Fibroblast of skin of abdomen (primary cell): ENCODE measurements at regions not wholly inside any gene's neighbourhood (a gene's known extent, or its start where the extent isn't known, plus 50 kb on each side); places are given as distances from the start of the nearest gene placed in this dataset.
"Not testable (repeated sequence)": the region's sequence is repeated elsewhere in the genome, so short reads cannot be mapped to it uniquely, and the experiment has no call there.

ENCODE experiments used
- DNase-seq: peaks from one replicate; pipeline ENCODE4 v3.0.0-alpha.2; 2013

- DNase-seq = no peak
Measured at GRCh38 chr10:22875581-22875980, 52.3 kb upstream of the ARMC3 start.

GRCh38 chr10:22874189-22874854 lies 53.5 kb upstream of the ARMC3 start:
- DNase-seq = no peak

- DNase-seq = no peak
Measured at GRCh38 chr10:22856444-22857074, 71.3 kb upstream of the ARMC3 start.

- DNase-seq = no peak
Measured at GRCh38 chr10:22854935-22855421, 72.9 kb upstream of the ARMC3 start.

GRCh38 chr10:22853906-22854447 lies 73.9 kb upstream of the ARMC3 start:
- DNase-seq = peak; percentile 8

- no peak for DNase-seq
Measured at GRCh38 chr10:22852712-22853353, 75.0 kb upstream of the ARMC3 start.

GRCh38 chr10:22851865-22852239 lies 76.0 kb upstream of the ARMC3 start:
- DNase-seq = peak; percentile 16

- peak; percentile 11 for DNase-seq
Measured at GRCh38 chr10:22850541-22850940, 77.3 kb upstream of the ARMC3 start.

GRCh38 chr10:22849077-22849805 lies 78.6 kb upstream of the ARMC3 start:
- no peak for DNase-seq

GRCh38 chr10:22848509-22848908 lies 79.3 kb upstream of the ARMC3 start:
- DNase-seq = no peak

GRCh38 chr10:22846294-22846693 lies 81.6 kb upstream of the ARMC3 start:
- DNase-seq = no peak

- DNase-seq = no peak
Measured at GRCh38 chr10:22839639-22840038, 88.2 kb upstream of the ARMC3 start.

- no peak for DNase-seq
Measured at GRCh38 chr10:22837771-22838170, 90.1 kb upstream of the ARMC3 start.

GRCh38 chr10:22837351-22837750 lies 90.5 kb upstream of the ARMC3 start:
- no peak for DNase-seq

- DNase-seq = no peak
Measured at GRCh38 chr10:22834471-22834870, 93.4 kb upstream of the ARMC3 start.

GRCh38 chr10:22833781-22834180 lies 94.1 kb upstream of the ARMC3 start:
- no peak for DNase-seq

GRCh38 chr10:22833353-22833752 lies 94.5 kb upstream of the ARMC3 start:
- DNase-seq = no peak

- no peak for DNase-seq
Measured at GRCh38 chr10:22832851-22833250, 95.0 kb upstream of the ARMC3 start.

- DNase-seq = no peak
Measured at GRCh38 chr10:22832066-22832602, 95.7 kb upstream of the ARMC3 start.

- DNase-seq = no peak
Measured at GRCh38 chr10:22831586-22831985, 96.3 kb upstream of the ARMC3 start.

GRCh38 chr10:22828712-22829111 lies 99.1 kb upstream of the ARMC3 start:
- not testable (repeated sequence) for DNase-seq

- no peak for DNase-seq
Measured at GRCh38 chr10:22825841-22826240, 102.0 kb upstream of the ARMC3 start.

GRCh38 chr10:22824984-22825383 lies 102.9 kb upstream of the ARMC3 start:
- peak; percentile 58 for DNase-seq
